Heart left ventricle (tissue), 16 donors: ENCODE measurements at regions not wholly inside any gene's neighbourhood (a gene's known extent, or its start where the extent isn't known, plus 50 kb on each side); places are given as distances from the start of the nearest gene placed in this dataset.

Source experiments
- ATAC-seq, 4 donors: fragments of 200-7000 bp; cut with Tn5 transposase; one replicate each; pipeline ENCODE4 v1.9.1; 2020 to 2022; ENCODE audit warnings: moderate library complexity in 4 of 4, mild to moderate bottlenecking in 3 of 4, moderate number of reproducible peaks in 1 of 4
- DNase-seq, 5 donors: peaks; one replicate each; pipeline ENCODE4 v3.0.0-alpha.2; 2020
- H3K27ac ChIP-seq, 12 donors: fragments of 200-600 bp; sonication (generic) in 4 of 12; one replicate each; pipeline versions ENCODE4 v1.5.0 to v1.8.0; 2016 to 2022; ENCODE audit warnings: mild to moderate bottlenecking in 2 of 12
- H3K27me3 ChIP-seq, 9 donors: fragments of 200-600 bp; sonication (generic) in 2 of 9; one replicate each; pipeline versions ENCODE4 v1.5.1 to v1.8.0; 2016 to 2022; ENCODE audit warnings: mild to moderate bottlenecking in 3 of 9
- H3K36me3 ChIP-seq, 9 donors: fragments of 200-600 bp; sonication (generic) in 2 of 9; one replicate each; pipeline versions ENCODE4 v1.5.0 to v1.8.0; 2018 to 2022; ENCODE audit warnings: mild to moderate bottlenecking in 2 of 9
- H3K4me1 ChIP-seq, 12 donors: fragments of 200-600 bp; sonication (generic) in 4 of 12; one replicate each; pipeline versions ENCODE4 v1.5.0 to v1.8.0; 2016 to 2022; ENCODE audit warnings: mild to moderate bottlenecking in 3 of 12
- H3K4me3 ChIP-seq, 12 donors: fragments of 200-600 bp; sonication (generic) in 4 of 12; one replicate each; pipeline versions ENCODE4 v1.5.0 to v1.8.0; 2017 to 2022; ENCODE audit warnings: mild to moderate bottlenecking in 9 of 12, moderate library complexity in 4 of 12
- H3K9me3 ChIP-seq, 12 donors: fragments of 200-600 bp; sonication (generic) in 4 of 12; one replicate each; pipeline versions ENCODE4 v1.5.0 to v1.8.0; 2016 to 2022; ENCODE audit warnings: mild to moderate bottlenecking in 1 of 12
- CTCF ChIP-seq, 12 donors: fragments of 200-600 bp; sonication (generic) in 4 of 12; IDR thresholded peaks; one replicate each; pipeline versions ENCODE4 v1.5.0 to v1.8.0; 2018 to 2022; ENCODE audit warnings: antibody characterized with exemption in 12 of 12, mild to moderate bottlenecking in 5 of 12
- POLR2A ChIP-seq, 2 donors: fragments of 450-650 bp; IDR thresholded peaks; one replicate each; pipeline ENCODE4 v1.6.1; 2017; ENCODE audit warnings: antibody characterized with exemption in 2 of 2, mild to moderate bottlenecking in 2 of 2, moderate library complexity in 2 of 2
- WGBS, 4 donors: extraction: QIAGEN DNeasy Blood & Tissue Kit in 2 of 4; methylation state at CpG; one replicate each; pipeline versions ENCODE4 v1.1.5 to v1.1.7; 2013 to 2018; 5-methylcytosine and 5-hydroxymethylcytosine counted together
- intact Hi-C, 10 donors: fragments of 100-400 bp; cut with DNase I; formaldehyde crosslinking; loops; one replicate each; pipeline versions ENCODE4 v1.11.1 to v1.14.2; 2022
- donor health status: ischemic (EF 13 %, LVEDD 7.1; RV severe dilation, severe dysfunction).
- donor health status: healthy with polysubstance abuse.
- donor health status: DM: no; HTN: yes; CAD: no.
- donor health status: DM: no; HTN: no; CAD: no.
- donor health status: ischemic (EF 25% LVEDD 6.9; RV normal size, moderate dysfunction).
- donor health status: ischemic (EF 25% LVEDD 5.7; RV mildly dilated, moderate dysfunction).
- donor health status: healthy.
- donor health status: DM: yes; HTN: yes; CAD: no.
- donor health status: ischemic (EF 35%, LVEDD 5.7; RV mildly dilated, moderate dysfunction).
- donor health status: nonischemic (EF 11% LVEDD 7.7; RV severe dilation, severe dysfunction).
- donor health status: DM: yes; HTN: yes; CAD: no.
- donor health status: PGD.
- donor health status: ischemic (EF 29% LVEDD 5.4; RV normal size, mild dysfunction).
- donor health status: nonischemic (EF 23%, LVEDD 6.1; RV moderate dilation, normal function).

- ATAC-seq (no peak), DNase-seq (no peak)
- Histone ChIP-seq H3K4me1 (no peaks in the 10 kb centered on the region), H3K4me3 (no peak overlapping the region), H3K27me3 (no peaks in the 10 kb centered on the region), H3K27ac (no peak overlapping the region), H3K9me3 (no peaks in the 10 kb centered on the region), H3K36me3 (no peaks in the 10 kb centered on the region)
- intact Hi-C loops = no loop called here
- TF ChIP-seq POLR2A (IDR thresholded peaks at IDR 0.05) = no peak
- TF ChIP-seq CTCF (IDR thresholded peaks at IDR 0.05) = no peak
- 47 to 59% (median 52%) methylated on average over 3 of the region's 3 CpGs for WGBS, 4 donors
These were observed 414.0 kb downstream of the ELAVL2 start for GRCh38 chr9:23412046-23412445.

- H3K27me3 ChIP-seq = no peaks in the 10 kb centered on the region
These were observed 413.6 kb downstream of the ELAVL2 start for GRCh38 chr9:23412458-23412857.

GRCh38 chr9:23413541-23413940, 412.5 kb downstream of the ELAVL2 start:
- intact Hi-C loops = no loop called here
- TF ChIP-seq CTCF (IDR thresholded peaks at IDR 0.05) (no peak), POLR2A (IDR thresholded peaks at IDR 0.05) (no peak)
- Histone ChIP-seq H3K27me3 (no peaks in the 10 kb centered on the region), H3K4me1 (no peaks in the 10 kb centered on the region), H3K27ac (no peak overlapping the region), H3K36me3 (no peaks in the 10 kb centered on the region), H3K4me3 (no peak overlapping the region), H3K9me3 (no peaks in the 10 kb centered on the region)
- ATAC-seq (no peak), DNase-seq (no peak)
- 87 to 93% (median 91%) methylated on average over 2 of the region's 2 CpGs for WGBS, 4 donors

More at GRCh38 chr9:23412458-23412857, 413.6 kb downstream of the ELAVL2 start:
- no peaks in the 10 kb centered on the region for H3K36me3 ChIP-seq
- H3K4me1 ChIP-seq = no peaks in the 10 kb centered on the region
- H3K4me3 ChIP-seq = no peak overlapping the region
- no peak for ATAC-seq
- WGBS, 4 donors = 70 to 80% (median 75%) methylated on average over 3 of the region's 3 CpGs
- intact Hi-C loops = no loop called here
- no peaks in the 10 kb centered on the region for H3K9me3 ChIP-seq
- TF ChIP-seq POLR2A (IDR thresholded peaks at IDR 0.05) = no peak
- TF ChIP-seq CTCF (IDR thresholded peaks at IDR 0.05) = no peak
- DNase-seq = no peak
- no peak overlapping the region for H3K27ac ChIP-seq

GRCh38 chr9:23423999-23424398, 402.0 kb downstream of the ELAVL2 start:
- no peaks in the 10 kb centered on the region for H3K4me1 ChIP-seq

More at GRCh38 chr9:23423999-23424398, 402.0 kb downstream of the ELAVL2 start:
- WGBS, 4 donors = 87 to 88% (median 87%) methylated on average over 6 of the region's 6 CpGs
- TF ChIP-seq CTCF (IDR thresholded peaks at IDR 0.05) (no peak), POLR2A (IDR thresholded peaks at IDR 0.05) (no peak)
- Histone ChIP-seq H3K27ac (no peak overlapping the region), H3K4me3 (no peak overlapping the region), H3K36me3 (no peaks in the 10 kb centered on the region), H3K9me3 (no peaks in the 10 kb centered on the region), H3K27me3 (no peaks in the 10 kb centered on the region)
- ATAC-seq = no peak
- DNase-seq = no peak
- intact Hi-C loops = no loop called here
